ENCODE measurements at regions not wholly inside any gene's neighbourhood (a gene's known extent, or its start where the extent isn't known, plus 50 kb on each side); places are given as distances from the start of the nearest gene placed in this dataset.

- Histone ChIP-seq H4K8ac (ENCODE audit: low read depth, low read length) (no peak overlapping the region), H4K91ac (ENCODE audit: low read depth, low read length, poor library complexity) (no peak overlapping the region), H3K27me3 (ENCODE audit: control insufficient read depth in 3 of 3, insufficient read depth in 3 of 3, low read depth in 1 of 3, low read length in 3 of 3) (peaks cover 0 to 3% (median 0%) of the 10 kb centered on the region in 3 experiments), H3K4me3 (ENCODE audit: low read length in 2 of 2) (no peak overlapping the region), H3K4ac (ENCODE audit: low read length) (no peak overlapping the region), H3K18ac (ENCODE audit: low read length) (no peak overlapping the region), H2AK5ac (ENCODE audit: low read depth, low read length) (no peak overlapping the region), H2BK15ac (ENCODE audit: low read length) (no peak overlapping the region), H3K9ac (ENCODE audit: low read depth, low read length, poor library complexity) (no peak overlapping the region), H3K4me2 (ENCODE audit: insufficient read depth, low read length, poor library complexity, severe bottlenecking) (no peak overlapping the region), H3K79me1 (ENCODE audit: low read depth, low read length) (no peaks in the 10 kb centered on the region), H2BK5ac (ENCODE audit: low read length) (no peak overlapping the region), H3K4me1 (ENCODE audit: control insufficient read depth in 2 of 2, insufficient read depth in 1 of 2, low read depth in 1 of 2, low read length in 2 of 2) (no peaks in the 10 kb centered on the region), H2AFZ (ENCODE audit: low read length) (no peak overlapping the region), H2BK12ac (ENCODE audit: low read length) (no peak overlapping the region), H3K27ac (replicated peaks; ENCODE audit: low read length) (no peak overlapping the region), H2BK120ac (ENCODE audit: low read depth, low read length) (no peak overlapping the region), H3K9me3 (replicated peaks in 1 of 2; ENCODE audit: control insufficient read depth in 2 of 2, insufficient read depth in 1 of 2, low read depth in 1 of 2, low read length in 2 of 2) (no peaks in the 10 kb centered on the region), H3K23ac (ENCODE audit: low read depth, low read length, poor library complexity) (no peak overlapping the region), H3K36me3 (replicated peaks in 1 of 2; ENCODE audit: control insufficient read depth in 2 of 2, insufficient read depth in 2 of 2, low read length in 2 of 2) (no peaks in the 10 kb centered on the region), H3K14ac (ENCODE audit: low read length) (no peak overlapping the region)
- no peak for DNase-seq (ENCODE audit: low spot score)
- no CpG with 5 or more reads among the region's 1 CpG for WGBS, 2 donors (ENCODE audit: extremely low coverage in 2 of 2, insufficient read length in 2 of 2, insufficient replicate concordance in 1 of 2)
Measured at GRCh38 chr6:126873791-126874190, 244.7 kb upstream of the RSPO3 start.

- H2BK5ac ChIP-seq (ENCODE audit: low read length), result no peak overlapping the region
- H3K4me3 ChIP-seq (ENCODE audit: low read length in 2 of 2), result no peak overlapping the region
- no peak overlapping the region for H4K8ac ChIP-seq (ENCODE audit: low read depth, low read length)
- no peak overlapping the region for H3K27ac ChIP-seq (replicated peaks; ENCODE audit: low read length)
- H3K4me2 ChIP-seq (ENCODE audit: insufficient read depth, low read length, poor library complexity, severe bottlenecking), result no peak overlapping the region
- no peak overlapping the region for H3K23ac ChIP-seq (ENCODE audit: low read depth, low read length, poor library complexity)
- H3K27me3 ChIP-seq (ENCODE audit: control insufficient read depth in 3 of 3, insufficient read depth in 3 of 3, low read depth in 1 of 3, low read length in 3 of 3), result peaks cover 0 to 3% (median 0%) of the 10 kb centered on the region in 3 experiments
- H2AK5ac ChIP-seq (ENCODE audit: low read depth, low read length), result no peak overlapping the region
- H3K79me1 ChIP-seq (ENCODE audit: low read depth, low read length), result no peaks in the 10 kb centered on the region
- no peak overlapping the region for H2BK15ac ChIP-seq (ENCODE audit: low read length)
- no peak overlapping the region for H2BK12ac ChIP-seq (ENCODE audit: low read length)
- H3K9ac ChIP-seq (ENCODE audit: low read depth, low read length, poor library complexity), result no peak overlapping the region
- H3K4ac ChIP-seq (ENCODE audit: low read length), result no peak overlapping the region
- H3K18ac ChIP-seq (ENCODE audit: low read length), result no peak overlapping the region
- H3K4me1 ChIP-seq (ENCODE audit: control insufficient read depth in 2 of 2, insufficient read depth in 1 of 2, low read depth in 1 of 2, low read length in 2 of 2), result no peaks in the 10 kb centered on the region
- no CpG with 5 or more reads among the region's 1 CpG for WGBS, 2 donors (ENCODE audit: extremely low coverage in 2 of 2, insufficient read length in 2 of 2, insufficient replicate concordance in 1 of 2)
- H4K91ac ChIP-seq (ENCODE audit: low read depth, low read length, poor library complexity), result no peak overlapping the region
- no peak overlapping the region for H3K14ac ChIP-seq (ENCODE audit: low read length)
- no peaks in the 10 kb centered on the region for H3K9me3 ChIP-seq (replicated peaks in 1 of 2; ENCODE audit: control insufficient read depth in 2 of 2, insufficient read depth in 1 of 2, low read depth in 1 of 2, low read length in 2 of 2)
- H2BK120ac ChIP-seq (ENCODE audit: low read depth, low read length), result no peak overlapping the region
- no peak overlapping the region for H2AFZ ChIP-seq (ENCODE audit: low read length)
- DNase-seq (ENCODE audit: low spot score), result no peak
- no peaks in the 10 kb centered on the region for H3K36me3 ChIP-seq (replicated peaks in 1 of 2; ENCODE audit: control insufficient read depth in 2 of 2, insufficient read depth in 2 of 2, low read length in 2 of 2)
Measured at GRCh38 chr6:126876446-126876845, 242.0 kb upstream of the RSPO3 start.

- Histone ChIP-seq H3K4me1 (ENCODE audit: control insufficient read depth in 2 of 2, insufficient read depth in 1 of 2, low read depth in 1 of 2, low read length in 2 of 2) (no peaks in the 10 kb centered on the region), H3K4me2 (ENCODE audit: insufficient read depth, low read length, poor library complexity, severe bottlenecking) (no peak overlapping the region), H3K4me3 (ENCODE audit: low read length in 2 of 2) (no peak overlapping the region), H3K36me3 (replicated peaks in 1 of 2; ENCODE audit: control insufficient read depth in 2 of 2, insufficient read depth in 2 of 2, low read length in 2 of 2) (no peaks in the 10 kb centered on the region), H3K23ac (ENCODE audit: low read depth, low read length, poor library complexity) (no peak overlapping the region), H3K9ac (ENCODE audit: low read depth, low read length, poor library complexity) (no peak overlapping the region), H3K27me3 (ENCODE audit: control insufficient read depth in 3 of 3, insufficient read depth in 3 of 3, low read depth in 1 of 3, low read length in 3 of 3) (no peaks in the 10 kb centered on the region), H3K14ac (ENCODE audit: low read length) (no peak overlapping the region), H4K8ac (ENCODE audit: low read depth, low read length) (no peak overlapping the region), H3K9me3 (replicated peaks in 1 of 2; ENCODE audit: control insufficient read depth in 2 of 2, insufficient read depth in 1 of 2, low read depth in 1 of 2, low read length in 2 of 2) (no peaks in the 10 kb centered on the region), H2BK5ac (ENCODE audit: low read length) (no peak overlapping the region), H2BK15ac (ENCODE audit: low read length) (no peak overlapping the region), H3K4ac (ENCODE audit: low read length) (no peak overlapping the region), H2BK12ac (ENCODE audit: low read length) (no peak overlapping the region), H2AK5ac (ENCODE audit: low read depth, low read length) (no peak overlapping the region), H4K91ac (ENCODE audit: low read depth, low read length, poor library complexity) (no peak overlapping the region), H3K18ac (ENCODE audit: low read length) (no peak overlapping the region), H3K27ac (replicated peaks; ENCODE audit: low read length) (no peak overlapping the region), H3K79me1 (ENCODE audit: low read depth, low read length) (no peaks in the 10 kb centered on the region), H2BK120ac (ENCODE audit: low read depth, low read length) (no peak overlapping the region), H2AFZ (ENCODE audit: low read length) (no peak overlapping the region)
- no peak for DNase-seq (ENCODE audit: low spot score)
- WGBS, 2 donors (ENCODE audit: extremely low coverage in 2 of 2, insufficient read length in 2 of 2, insufficient replicate concordance in 1 of 2), result no CpG with 5 or more reads among the region's 3 CpGs
Measured at GRCh38 chr6:126880964-126881363, 237.5 kb upstream of the RSPO3 start.

GRCh38 chr6:126886106-126886505 is 232.4 kb upstream of the RSPO3 start:
- Histone ChIP-seq H2BK15ac (ENCODE audit: low read length) (no peak overlapping the region), H3K4me2 (ENCODE audit: insufficient read depth, low read length, poor library complexity, severe bottlenecking) (no peak overlapping the region), H3K18ac (ENCODE audit: low read length) (no peak overlapping the region), H3K4me1 (ENCODE audit: control insufficient read depth in 2 of 2, insufficient read depth in 1 of 2, low read depth in 1 of 2, low read length in 2 of 2) (no peaks in the 10 kb centered on the region), H3K23ac (ENCODE audit: low read depth, low read length, poor library complexity) (no peak overlapping the region), H2BK5ac (ENCODE audit: low read length) (no peak overlapping the region), H3K9ac (ENCODE audit: low read depth, low read length, poor library complexity) (no peak overlapping the region), H3K27me3 (ENCODE audit: control insufficient read depth in 3 of 3, insufficient read depth in 3 of 3, low read depth in 1 of 3, low read length in 3 of 3) (no peaks in the 10 kb centered on the region), H2AFZ (ENCODE audit: low read length) (no peak overlapping the region), H2BK12ac (ENCODE audit: low read length) (no peak overlapping the region), H3K36me3 (replicated peaks in 1 of 2; ENCODE audit: control insufficient read depth in 2 of 2, insufficient read depth in 2 of 2, low read length in 2 of 2) (no peaks in the 10 kb centered on the region), H3K79me1 (ENCODE audit: low read depth, low read length) (no peaks in the 10 kb centered on the region), H4K91ac (ENCODE audit: low read depth, low read length, poor library complexity) (no peak overlapping the region), H4K8ac (ENCODE audit: low read depth, low read length) (no peak overlapping the region), H2AK5ac (ENCODE audit: low read depth, low read length) (no peak overlapping the region), H3K4me3 (ENCODE audit: low read length in 2 of 2) (no peak overlapping the region), H3K4ac (ENCODE audit: low read length) (no peak overlapping the region), H3K9me3 (replicated peaks in 1 of 2; ENCODE audit: control insufficient read depth in 2 of 2, insufficient read depth in 1 of 2, low read depth in 1 of 2, low read length in 2 of 2) (no peaks in the 10 kb centered on the region), H3K27ac (replicated peaks; ENCODE audit: low read length) (no peak overlapping the region), H3K14ac (ENCODE audit: low read length) (no peak overlapping the region), H2BK120ac (ENCODE audit: low read depth, low read length) (no peak overlapping the region)
- no CpG with 5 or more reads among the region's 1 CpG for WGBS, 2 donors (ENCODE audit: extremely low coverage in 2 of 2, insufficient read length in 2 of 2, insufficient replicate concordance in 1 of 2)
- no peak for DNase-seq (ENCODE audit: low spot score)

Data from neuronal stem cell (in vitro differentiated cells).